ENCODE measurements at regions not wholly inside any gene's neighbourhood (a gene's known extent, or its start where the extent isn't known, plus 50 kb on each side); places are given as distances from the start of the nearest gene placed in this dataset.

DNA sequence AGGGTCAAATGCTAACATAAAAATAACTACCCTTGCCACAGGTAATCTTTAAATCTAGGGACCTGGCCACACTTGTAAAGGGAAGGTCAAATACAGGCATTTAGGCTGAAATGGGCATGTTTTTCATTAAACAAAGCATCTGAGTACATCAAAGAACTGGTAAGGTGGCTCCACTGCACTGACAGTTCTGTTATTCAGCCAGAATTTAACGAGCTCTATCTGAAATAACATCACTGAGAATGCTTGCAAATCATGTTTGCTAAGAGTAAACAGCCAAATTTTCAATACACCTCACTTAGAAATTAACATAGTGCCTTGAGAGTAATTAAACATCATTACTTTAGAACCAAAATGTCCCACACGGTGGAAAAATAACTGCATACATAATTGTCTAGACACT, 118.9 kb downstream of the MTHFS start:
- CTCF ChIA-PET (ENCODE audit: partially characterized antibody) = interaction anchor here (1.7 to 2.5 kb wide), 3 partner anchors 10 to 182 kb away, joined by 3 to 10 read pairs (median 6); no protein-coding TSS in a partner anchor
- no peak for FAIRE-seq

More for the DNA sequence above, 118.9 kb downstream of the MTHFS start:
- Histone ChIP-seq H2BK20ac (ENCODE audit: low read length) (no peak overlapping the region), H3K23me2 (ENCODE audit: low read depth, low read length) (no peaks in the 10 kb centered on the region), H2AFZ (ENCODE audit: low read length) (no peak overlapping the region), H3K4me3 (ENCODE audit: extremely low read depth in 1 of 4, insufficient read depth in 2 of 4, low read depth in 3 of 4, low read length in 4 of 4) (no peak overlapping the region), H4K20me1 (replicated peaks in 1 of 2; ENCODE audit: control insufficient read depth in 1 of 2, insufficient read depth in 2 of 2, low read length in 2 of 2) (no peaks in the 10 kb centered on the region), H4K8ac (ENCODE audit: extremely low read depth, insufficient read depth, low read length) (no peak overlapping the region), H3K4me2 (ENCODE audit: insufficient read depth in 1 of 2, low read depth in 2 of 2, low read length in 2 of 2) (no peak overlapping the region), H2BK12ac (ENCODE audit: low read depth, low read length) (no peak overlapping the region), H3K9me3 (ENCODE audit: insufficient read depth in 2 of 2, low read depth in 1 of 2, low read length in 1 of 2) (no peaks in the 10 kb centered on the region), H3K27ac (ENCODE audit: low read depth, low read length) (no peak overlapping the region), H3K23ac (ENCODE audit: insufficient read length) (no peak overlapping the region), H3K14ac (ENCODE audit: insufficient read length) (no peak overlapping the region), H3K79me1 (ENCODE audit: low read depth, low read length) (no peaks in the 10 kb centered on the region), H2AK5ac (ENCODE audit: low read depth, low read length) (no peak overlapping the region), H3K56ac (replicated peaks; ENCODE audit: insufficient read length, low read depth, low read length) (no peak overlapping the region), H3K18ac (ENCODE audit: extremely low read depth, low read length) (no peak overlapping the region), H3K4me1 (replicated peaks in 1 of 4; ENCODE audit: control insufficient read depth in 3 of 4, insufficient read depth in 4 of 4, low read length in 3 of 4) (no peaks in the 10 kb centered on the region), H2BK5ac (ENCODE audit: low read depth, low read length) (no peak overlapping the region), H4K91ac (replicated peaks; ENCODE audit: insufficient read length, low read length) (no peak overlapping the region), H3K36me3 (ENCODE audit: control insufficient read depth in 2 of 4, insufficient read depth in 4 of 4, low read length in 3 of 4) (no peaks in the 10 kb centered on the region), H3K9ac (replicated peaks in 1 of 4; ENCODE audit: extremely low read depth in 1 of 4, low read depth in 3 of 4, low read length in 3 of 4) (no peak overlapping the region), H3K79me2 (ENCODE audit: control insufficient read depth in 1 of 2, insufficient read depth in 2 of 2, low read length in 2 of 2) (no peaks in the 10 kb centered on the region), H2BK15ac (ENCODE audit: low read length) (no peak overlapping the region), H3K4ac (replicated peaks; ENCODE audit: insufficient read length, low read depth, low read length) (no peak overlapping the region), H4K5ac (ENCODE audit: insufficient read length, low read depth, low read length) (no peak overlapping the region), H2BK120ac (replicated peaks; ENCODE audit: low read depth, low read length) (no peak overlapping the region), H3K27me3 (replicated peaks in 1 of 4; ENCODE audit: control insufficient read depth in 3 of 4, extremely low read depth in 1 of 4, insufficient read depth in 3 of 4, low read length in 3 of 4) (no peaks in the 10 kb centered on the region)
- WGBS, 2 experiments (ENCODE audit: extremely low coverage in 1 of 2, insufficient coverage in 1 of 2, insufficient read length in 1 of 2, insufficient replicate concordance in 2 of 2, low coverage in 1 of 2, low lambda C conversion rate in 2 of 2, missing lambda C conversion rate in 1 of 2) = 83% methylated on average over 2 of the region's 2 CpGs; no CpG with 5 or more reads in 1 of the 2 experiments
- no peak for TF ChIP-seq TCF12 (IDR thresholded peaks at IDR 0.05; ENCODE audit: low read depth, low read length)
- no peak for TF ChIP-seq MAFK (IDR thresholded peaks at IDR 0.05; ENCODE audit: low read depth, low read length)
- no peak for TF ChIP-seq NRF1 (IDR thresholded peaks at IDR 0.05; ENCODE audit: low read depth, low read length)
- TF ChIP-seq GABPA (IDR thresholded peaks at IDR 0.05; ENCODE audit: borderline replicate concordance, insufficient read depth, low read length) = no peak
- DNase-seq (ENCODE audit: low read depth in 1 of 2, low spot score in 2 of 2) = no peak
- POLR2A ChIA-PET (ENCODE audit: partially characterized antibody) = no interaction called here

All from H1 (cell line).